Suprapubic skin (tissue), 4 donors: ENCODE measurements at regions not wholly inside any gene's neighbourhood (a gene's known extent, or its start where the extent isn't known, plus 50 kb on each side); places are given as distances from the start of the nearest gene placed in this dataset.

Experiments used
- DNase-seq, 2 donors: peaks; one replicate each; pipeline ENCODE4 v3.0.0-alpha.2; 2019; ENCODE audit warnings: low spot score in 2 of 2
- H3K27ac ChIP-seq: fragments of 200-600 bp; sonication (generic); one replicate; pipeline ENCODE4 v1.5.1; 2019
- H3K27me3 ChIP-seq: fragments of 200-600 bp; sonication (generic); one replicate; pipeline ENCODE4 v1.5.1; 2019
- H3K36me3 ChIP-seq: fragments of 200-600 bp; sonication (generic); one replicate; pipeline ENCODE4 v1.5.1; 2019
- H3K4me1 ChIP-seq: fragments of 200-600 bp; sonication (generic); one replicate; pipeline ENCODE4 v1.5.1; 2019
- H3K4me3 ChIP-seq: fragments of 200-600 bp; sonication (generic); one replicate; pipeline ENCODE4 v1.5.1; 2019; ENCODE audit warnings: mild to moderate bottlenecking
- H3K9me3 ChIP-seq: fragments of 200-600 bp; sonication (generic); one replicate; pipeline ENCODE4 v1.5.1; 2019
- EP300 ChIP-seq: sonication (generic); formaldehyde crosslinking; IDR thresholded peaks from one replicate; pipeline ENCODE4 v1.6.1; 2017; ENCODE audit warnings: antibody characterized with exemption
- POLR2A ChIP-seq, 2 donors: fragments of 450-650 bp; IDR thresholded peaks; one replicate each; pipeline ENCODE4 v1.6.1; 2017; ENCODE audit warnings: antibody characterized with exemption in 2 of 2, mild to moderate bottlenecking in 2 of 2, moderate library complexity in 2 of 2
- POLR2AphosphoS5 ChIP-seq, 3 donors: sonication (generic); formaldehyde crosslinking; IDR thresholded peaks; one replicate each; pipeline ENCODE4 v1.6.1; 2017; ENCODE audit warnings: antibody characterized with exemption in 3 of 3
- WGBS: methylation state at CpG from one replicate; pipeline ENCODE4 v1.1.5; 2018; 5-methylcytosine and 5-hydroxymethylcytosine counted together
- TF ChIP-seq, protein P1 (sequence below), 2 donors: fragments of 200-600 bp in 1 of 2; fragments of 450-650 bp in 1 of 2; sonication (generic) in 1 of 2; IDR thresholded peaks; one replicate each; pipeline ENCODE4 v1.5.1; 2016 to 2019; ENCODE audit warnings: antibody characterized with exemption in 2 of 2, mild to moderate bottlenecking in 1 of 2, moderate library complexity in 1 of 2

DNA sequence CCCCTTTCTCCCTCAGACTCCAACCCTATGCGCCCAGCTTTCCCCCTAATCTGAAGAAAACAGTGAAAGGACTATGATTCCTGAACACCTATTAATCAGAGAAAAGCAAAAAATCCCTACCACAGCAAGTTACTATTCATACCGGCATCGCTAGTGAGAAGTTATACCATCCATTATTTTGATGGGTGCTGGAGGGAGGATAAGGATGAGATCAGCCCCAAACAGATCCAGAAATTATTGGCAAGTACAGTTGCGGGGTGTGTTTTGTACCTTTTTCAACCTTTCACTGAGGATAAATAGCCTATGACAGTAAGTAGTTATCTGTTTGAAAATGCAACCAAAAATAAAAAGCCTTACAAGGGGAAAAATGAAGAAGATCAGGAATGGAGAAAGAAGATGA, 59.9 kb upstream of the ADAMTS9 start:
- TF ChIP-seq, protein P1, sequence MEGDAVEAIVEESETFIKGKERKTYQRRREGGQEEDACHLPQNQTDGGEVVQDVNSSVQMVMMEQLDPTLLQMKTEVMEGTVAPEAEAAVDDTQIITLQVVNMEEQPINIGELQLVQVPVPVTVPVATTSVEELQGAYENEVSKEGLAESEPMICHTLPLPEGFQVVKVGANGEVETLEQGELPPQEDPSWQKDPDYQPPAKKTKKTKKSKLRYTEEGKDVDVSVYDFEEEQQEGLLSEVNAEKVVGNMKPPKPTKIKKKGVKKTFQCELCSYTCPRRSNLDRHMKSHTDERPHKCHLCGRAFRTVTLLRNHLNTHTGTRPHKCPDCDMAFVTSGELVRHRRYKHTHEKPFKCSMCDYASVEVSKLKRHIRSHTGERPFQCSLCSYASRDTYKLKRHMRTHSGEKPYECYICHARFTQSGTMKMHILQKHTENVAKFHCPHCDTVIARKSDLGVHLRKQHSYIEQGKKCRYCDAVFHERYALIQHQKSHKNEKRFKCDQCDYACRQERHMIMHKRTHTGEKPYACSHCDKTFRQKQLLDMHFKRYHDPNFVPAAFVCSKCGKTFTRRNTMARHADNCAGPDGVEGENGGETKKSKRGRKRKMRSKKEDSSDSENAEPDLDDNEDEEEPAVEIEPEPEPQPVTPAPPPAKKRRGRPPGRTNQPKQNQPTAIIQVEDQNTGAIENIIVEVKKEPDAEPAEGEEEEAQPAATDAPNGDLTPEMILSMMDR (IDR thresholded peaks at IDR 0.05) = no peak
- no peak for TF ChIP-seq EP300
- no peak for TF ChIP-seq POLR2AphosphoS5 (IDR thresholded peaks at IDR 0.05)
- no peak for TF ChIP-seq POLR2A (IDR thresholded peaks at IDR 0.05)
- DNase-seq = no peak
- Histone ChIP-seq H3K4me3 (no peak overlapping the region), H3K27ac (no peak overlapping the region), H3K36me3 (no peaks in the 10 kb centered on the region), H3K27me3 (no peaks in the 10 kb centered on the region), H3K4me1 (peaks cover 3% of the 10 kb centered on the region), H3K9me3 (no peaks in the 10 kb centered on the region)
- WGBS = 58% methylated on average over 4 of the region's 4 CpGs

GRCh38 chr3:64743887-64744243, 56.1 kb upstream of the ADAMTS9 start:
- H3K4me1 ChIP-seq = peaks cover 3% of the 10 kb centered on the region
- TF ChIP-seq EP300 (no peak), POLR2A (IDR thresholded peaks at IDR 0.05) (no peak)

DNA sequence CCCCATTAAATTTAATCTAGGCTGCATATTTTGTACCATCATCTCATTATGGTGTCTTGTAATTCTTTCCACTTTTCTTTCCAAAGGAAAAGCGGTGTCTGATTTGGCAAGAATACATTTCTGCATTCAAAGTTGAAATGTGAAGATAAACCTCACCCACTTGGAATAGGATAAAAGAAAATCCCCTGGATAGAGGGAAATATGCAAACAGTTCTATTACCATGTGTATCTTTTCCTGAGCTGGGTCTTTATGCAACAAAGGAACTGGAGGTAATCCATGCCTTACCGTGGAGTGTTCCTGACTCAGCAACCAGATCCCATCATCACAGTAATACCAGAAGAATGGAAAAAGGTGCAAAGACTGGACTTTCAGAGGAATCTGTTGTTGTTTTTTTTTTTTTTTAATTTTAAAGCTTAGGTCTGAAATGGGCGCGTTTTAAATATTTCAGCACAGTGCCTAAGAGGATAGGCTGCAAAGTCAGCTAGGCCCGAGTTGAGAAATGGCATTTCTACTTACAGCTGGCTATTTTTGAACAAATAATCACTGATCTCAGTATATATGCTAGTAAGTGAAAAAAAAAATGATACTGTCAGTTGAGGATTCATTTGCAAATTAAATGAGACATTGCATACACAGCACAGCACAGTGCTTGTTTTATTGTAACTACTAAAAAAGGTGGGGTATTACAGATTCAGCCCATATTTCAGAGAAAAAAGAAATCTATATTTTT, 55.5 kb upstream of the ADAMTS9 start:
- H3K36me3 ChIP-seq = no peaks in the 10 kb centered on the region
- H3K4me1 ChIP-seq = peaks cover 3% of the 10 kb centered on the region
- no peak for DNase-seq
- TF ChIP-seq EP300 = no peak
- no peak for TF ChIP-seq POLR2A (IDR thresholded peaks at IDR 0.05)
- WGBS = 60% methylated on average over 5 of the region's 5 CpGs
- H3K9me3 ChIP-seq = no peaks in the 10 kb centered on the region
- H3K27ac ChIP-seq = no peak overlapping the region
- no peaks in the 10 kb centered on the region for H3K27me3 ChIP-seq
- H3K4me3 ChIP-seq = no peak overlapping the region

More at GRCh38 chr3:64743887-64744243, 56.1 kb upstream of the ADAMTS9 start:
- Histone ChIP-seq H3K36me3 (no peaks in the 10 kb centered on the region), H3K27ac (no peak overlapping the region), H3K9me3 (no peaks in the 10 kb centered on the region), H3K27me3 (no peaks in the 10 kb centered on the region), H3K4me3 (no peak overlapping the region)
- 69% methylated on average over 4 of the region's 4 CpGs for WGBS
- DNase-seq = no peak

- TF ChIP-seq POLR2AphosphoS5 (IDR thresholded peaks at IDR 0.05) = no peak
- TF ChIP-seq, protein P1 (IDR thresholded peaks at IDR 0.05) = no peak
- TF ChIP-seq EP300 = no peak
- TF ChIP-seq POLR2A (IDR thresholded peaks at IDR 0.05) = no peak
- Histone ChIP-seq H3K9me3 (no peaks in the 10 kb centered on the region), H3K4me1 (no peaks in the 10 kb centered on the region), H3K27ac (no peak overlapping the region), H3K4me3 (no peak overlapping the region), H3K36me3 (no peaks in the 10 kb centered on the region), H3K27me3 (no peaks in the 10 kb centered on the region)
- no peak for DNase-seq
- WGBS = 61% methylated on average over 1 of the region's 1 CpG
Measured at GRCh38 chr3:64741341-64741740, 53.5 kb upstream of the ADAMTS9 start.

- TF ChIP-seq, protein P1 (IDR thresholded peaks at IDR 0.05) = no peak
- TF ChIP-seq EP300 (no peak), POLR2A (IDR thresholded peaks at IDR 0.05) (no peak), POLR2AphosphoS5 (IDR thresholded peaks at IDR 0.05) (no peak)
- WGBS = 75% methylated on average over 11 of the region's 11 CpGs
- Histone ChIP-seq H3K4me1 (no peaks in the 10 kb centered on the region), H3K27ac (no peak overlapping the region), H3K9me3 (no peaks in the 10 kb centered on the region), H3K27me3 (no peaks in the 10 kb centered on the region), H3K36me3 (no peaks in the 10 kb centered on the region), H3K4me3 (no peak overlapping the region)
- no peak for DNase-seq
Measured at GRCh38 chr3:64739971-64740631, 52.3 kb upstream of the ADAMTS9 start.
